Vagina (tissue), 2 donors: ENCODE measurements at regions not wholly inside any gene's neighbourhood (a gene's known extent, or its start where the extent isn't known, plus 50 kb on each side); places are given as distances from the start of the nearest gene placed in this dataset.

Experiments used
- DNase-seq, 2 donors: peaks; one replicate each; pipeline ENCODE4 v3.0.0-alpha.2; 2017; ENCODE audit errors: extremely low spot score in 2 of 2
- H3K27ac ChIP-seq: fragments of 200-600 bp; sonication (generic); one replicate; pipeline ENCODE4 v1.5.1; 2019
- H3K27me3 ChIP-seq: fragments of 200-600 bp; sonication (generic); one replicate; pipeline ENCODE4 v1.5.1; 2019
- H3K36me3 ChIP-seq, 2 donors: fragments of 200-600 bp; sonication (generic); one replicate each; pipeline ENCODE4 v1.5.1; 2017 to 2019
- H3K4me1 ChIP-seq: fragments of 200-600 bp; sonication (generic); one replicate; pipeline ENCODE4 v1.5.1; 2019
- H3K4me3 ChIP-seq, 2 donors: fragments of 200-600 bp; sonication (generic); 1 replicate in 1 of 2; 2 replicates in 1 of 2; pipeline ENCODE4 v1.5.1; 2016 to 2019
- H3K9me3 ChIP-seq: fragments of 200-600 bp; sonication (generic); one replicate; pipeline ENCODE4 v1.5.1; 2019
- POLR2A ChIP-seq, 2 donors: fragments of 450-650 bp; IDR thresholded peaks; one replicate each; pipeline ENCODE4 v1.6.1; 2017; ENCODE audit warnings: antibody characterized with exemption in 2 of 2, mild to moderate bottlenecking in 2 of 2, moderate library complexity in 2 of 2
- POLR2AphosphoS5 ChIP-seq, 2 donors: sonication (generic); formaldehyde crosslinking; IDR thresholded peaks; one replicate each; pipeline ENCODE4 v1.9.0; 2017; ENCODE audit warnings: antibody characterized with exemption in 2 of 2, mild to moderate bottlenecking in 2 of 2, low read depth in 1 of 2; ENCODE audit not compliant: insufficient read depth in 1 of 2
- intact Hi-C: fragments of 100-400 bp; cut with DNase I; formaldehyde crosslinking; loops from one replicate; pipeline ENCODE4 v1.15.1; 2023
- TF ChIP-seq, protein P1 (sequence below), 3 experiments: fragments of 450-650 bp in 2 of 3; fragments of 200-600 bp in 1 of 3; sonication (generic) in 1 of 3; IDR thresholded peaks; one replicate each; pipeline ENCODE4 v1.5.1; 2017 to 2019; ENCODE audit warnings: antibody characterized with exemption in 3 of 3, mild to moderate bottlenecking in 2 of 3, moderate library complexity in 2 of 3

DNA sequence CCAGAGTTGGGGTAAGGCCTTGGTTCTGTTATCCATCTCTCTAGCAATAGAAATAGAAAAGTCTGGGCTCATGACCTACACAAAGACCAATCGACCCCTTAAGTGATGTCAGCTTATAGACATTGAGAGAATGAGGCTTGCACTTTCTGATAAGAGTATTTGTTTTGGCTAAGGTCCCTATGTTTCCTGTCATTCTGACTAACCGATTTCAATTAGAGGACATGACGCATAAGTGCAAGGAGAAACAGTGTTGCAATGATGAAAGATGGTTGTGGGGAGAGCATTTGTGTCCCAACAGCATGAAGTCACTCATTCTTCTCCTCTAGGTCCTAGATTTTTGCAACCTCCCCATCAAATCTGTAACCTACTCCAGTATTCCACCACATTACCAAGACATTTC, 255.1 kb downstream of the MAT2B start:
- intact Hi-C loops = no loop called here
- TF ChIP-seq POLR2AphosphoS5 (IDR thresholded peaks at IDR 0.05; ENCODE audit: insufficient read depth in 1 of 2, low read depth in 1 of 2) (no peak), POLR2A (IDR thresholded peaks at IDR 0.05) (no peak)
- TF ChIP-seq, protein P1, sequence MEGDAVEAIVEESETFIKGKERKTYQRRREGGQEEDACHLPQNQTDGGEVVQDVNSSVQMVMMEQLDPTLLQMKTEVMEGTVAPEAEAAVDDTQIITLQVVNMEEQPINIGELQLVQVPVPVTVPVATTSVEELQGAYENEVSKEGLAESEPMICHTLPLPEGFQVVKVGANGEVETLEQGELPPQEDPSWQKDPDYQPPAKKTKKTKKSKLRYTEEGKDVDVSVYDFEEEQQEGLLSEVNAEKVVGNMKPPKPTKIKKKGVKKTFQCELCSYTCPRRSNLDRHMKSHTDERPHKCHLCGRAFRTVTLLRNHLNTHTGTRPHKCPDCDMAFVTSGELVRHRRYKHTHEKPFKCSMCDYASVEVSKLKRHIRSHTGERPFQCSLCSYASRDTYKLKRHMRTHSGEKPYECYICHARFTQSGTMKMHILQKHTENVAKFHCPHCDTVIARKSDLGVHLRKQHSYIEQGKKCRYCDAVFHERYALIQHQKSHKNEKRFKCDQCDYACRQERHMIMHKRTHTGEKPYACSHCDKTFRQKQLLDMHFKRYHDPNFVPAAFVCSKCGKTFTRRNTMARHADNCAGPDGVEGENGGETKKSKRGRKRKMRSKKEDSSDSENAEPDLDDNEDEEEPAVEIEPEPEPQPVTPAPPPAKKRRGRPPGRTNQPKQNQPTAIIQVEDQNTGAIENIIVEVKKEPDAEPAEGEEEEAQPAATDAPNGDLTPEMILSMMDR (IDR thresholded peaks at IDR 0.05) = no peak
- H3K9me3 ChIP-seq = no peaks in the 10 kb centered on the region

DNA sequence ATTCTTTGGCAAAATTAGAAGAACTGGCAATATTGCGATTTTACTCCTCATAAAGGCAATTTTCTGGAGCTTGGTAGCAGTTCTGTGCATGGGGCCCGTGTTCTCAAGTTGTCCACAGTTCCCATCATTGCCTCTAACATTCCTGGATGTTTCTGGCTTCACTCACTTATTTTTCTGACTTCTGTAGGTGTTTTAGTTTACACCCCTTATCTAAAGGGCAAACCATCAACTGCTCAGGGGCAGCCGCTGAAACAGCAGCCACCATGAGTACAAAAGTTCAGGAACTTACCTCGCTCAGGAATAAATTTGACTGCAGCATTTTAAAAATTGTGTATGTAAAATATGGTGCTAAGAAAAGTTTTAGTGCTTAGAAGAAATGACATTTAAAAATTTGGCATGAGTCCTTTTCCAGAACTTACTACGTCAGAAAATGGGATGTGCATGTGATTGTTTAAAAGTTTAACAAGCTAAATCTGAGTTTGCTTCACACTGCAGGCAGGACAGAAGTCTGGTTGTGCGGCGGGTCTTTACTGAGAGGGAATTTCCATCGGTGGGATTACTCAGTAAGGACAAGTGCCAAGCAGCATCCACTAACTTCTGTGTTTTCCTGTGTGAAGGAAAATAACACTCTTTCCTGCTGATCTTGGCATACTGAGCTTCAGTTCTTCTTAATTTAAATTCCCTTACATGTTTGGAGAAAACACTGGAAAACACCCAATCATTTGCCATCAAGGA, 261.7 kb downstream of the MAT2B start:
- no peak for TF ChIP-seq POLR2A (IDR thresholded peaks at IDR 0.05)
- TF ChIP-seq POLR2AphosphoS5 (IDR thresholded peaks at IDR 0.05; ENCODE audit: insufficient read depth in 1 of 2, low read depth in 1 of 2) = no peak
- TF ChIP-seq, protein P1 (IDR thresholded peaks at IDR 0.05) = no peak
- DNase-seq = no peak
- no peaks in the 10 kb centered on the region for H3K36me3 ChIP-seq
- intact Hi-C loops = no loop called here
- H3K4me1 ChIP-seq = no peaks in the 10 kb centered on the region
- no peak overlapping the region for H3K4me3 ChIP-seq
- no peak overlapping the region for H3K27ac ChIP-seq
- H3K9me3 ChIP-seq = no peaks in the 10 kb centered on the region
- no peaks in the 10 kb centered on the region for H3K27me3 ChIP-seq

More for the DNA sequence above, 255.1 kb downstream of the MAT2B start:
- DNase-seq = no peak
- no peaks in the 10 kb centered on the region for H3K36me3 ChIP-seq
- no peak overlapping the region for H3K4me3 ChIP-seq
- H3K27me3 ChIP-seq = no peaks in the 10 kb centered on the region
- no peaks in the 10 kb centered on the region for H3K4me1 ChIP-seq
- no peak overlapping the region for H3K27ac ChIP-seq

DNA sequence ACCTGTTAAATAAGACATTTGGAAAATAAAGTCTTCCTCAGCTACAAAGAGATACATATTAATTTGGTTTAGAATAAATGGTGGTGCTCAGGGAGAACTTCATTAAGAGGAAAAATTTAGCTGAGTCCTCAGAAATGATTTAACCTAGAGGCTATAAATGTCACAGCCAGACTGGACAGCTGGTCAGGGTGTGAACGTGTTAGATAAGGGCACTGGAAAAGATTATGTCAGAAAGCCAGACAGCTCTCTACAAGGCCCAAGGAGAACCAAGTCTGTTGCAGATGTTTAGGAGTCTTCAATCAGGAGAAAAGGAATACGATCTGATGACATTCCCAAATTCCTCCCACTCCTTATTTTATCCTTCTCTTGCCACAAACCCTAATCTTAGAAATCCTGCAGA, 265.2 kb downstream of the MAT2B start:
- Histone ChIP-seq H3K9me3 (no peaks in the 10 kb centered on the region), H3K4me1 (no peaks in the 10 kb centered on the region), H3K36me3 (no peaks in the 10 kb centered on the region), H3K27ac (no peak overlapping the region), H3K27me3 (no peaks in the 10 kb centered on the region), H3K4me3 (no peak overlapping the region)
- no peak for TF ChIP-seq POLR2A (IDR thresholded peaks at IDR 0.05)
- TF ChIP-seq POLR2AphosphoS5 (IDR thresholded peaks at IDR 0.05; ENCODE audit: insufficient read depth in 1 of 2, low read depth in 1 of 2) = no peak
- TF ChIP-seq, protein P1 (IDR thresholded peaks at IDR 0.05) = no peak
- no peak for DNase-seq
- intact Hi-C loops = no loop called here

DNA sequence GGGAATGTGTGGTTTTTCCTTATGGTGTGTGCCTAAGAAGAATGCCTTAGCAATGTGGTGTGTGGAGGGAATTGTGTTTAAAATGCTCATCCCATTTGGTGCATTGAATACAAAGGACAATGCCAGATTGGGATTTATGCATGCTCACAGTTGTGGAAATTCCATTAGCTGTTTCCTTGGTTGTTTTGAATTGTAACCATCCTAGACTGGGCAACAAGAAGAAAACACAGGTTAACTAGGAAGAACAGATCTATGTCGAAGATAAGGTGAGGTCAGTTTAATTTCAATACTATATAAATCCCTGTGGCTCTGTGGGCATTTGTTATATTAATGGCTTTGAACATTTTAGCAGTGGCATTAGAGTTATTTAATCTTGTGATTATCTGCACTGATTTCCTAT, 266.8 kb downstream of the MAT2B start:
- intact Hi-C loops = no loop called here
- Histone ChIP-seq H3K27ac (no peak overlapping the region), H3K9me3 (no peaks in the 10 kb centered on the region), H3K4me3 (no peak overlapping the region), H3K36me3 (no peaks in the 10 kb centered on the region), H3K27me3 (no peaks in the 10 kb centered on the region), H3K4me1 (no peaks in the 10 kb centered on the region)
- no peak for TF ChIP-seq POLR2AphosphoS5 (IDR thresholded peaks at IDR 0.05; ENCODE audit: insufficient read depth in 1 of 2, low read depth in 1 of 2)
- no peak for TF ChIP-seq POLR2A (IDR thresholded peaks at IDR 0.05)
- TF ChIP-seq, protein P1 (IDR thresholded peaks at IDR 0.05) = no peak
- no peak for DNase-seq

DNA sequence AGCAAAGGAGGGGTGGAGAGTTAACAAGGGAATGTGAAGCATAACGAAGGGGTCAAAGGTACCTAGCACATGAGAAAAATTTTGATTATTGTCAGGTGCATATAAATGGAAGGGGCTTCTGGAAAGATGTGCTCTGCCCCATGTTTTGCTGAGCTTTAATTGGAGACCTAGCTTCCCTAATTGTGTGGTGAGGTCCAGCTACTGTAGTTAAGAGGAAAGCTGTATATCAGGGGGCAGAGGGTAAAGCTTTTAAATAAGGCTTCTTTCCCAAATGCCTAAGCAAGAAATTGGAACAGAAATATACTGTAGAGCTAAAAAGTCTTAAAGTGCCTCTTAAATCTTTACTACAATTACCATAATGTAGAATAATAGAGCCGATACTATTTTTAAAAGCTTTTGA, 267.2 kb downstream of the MAT2B start:
- H3K4me1 ChIP-seq = no peaks in the 10 kb centered on the region
- H3K9me3 ChIP-seq = no peaks in the 10 kb centered on the region
- no peak overlapping the region for H3K4me3 ChIP-seq
- no peaks in the 10 kb centered on the region for H3K27me3 ChIP-seq
- H3K36me3 ChIP-seq = no peaks in the 10 kb centered on the region
- no peak overlapping the region for H3K27ac ChIP-seq
- TF ChIP-seq POLR2A (IDR thresholded peaks at IDR 0.05) = no peak
- intact Hi-C loops = no loop called here
- no peak for DNase-seq
